Spleen (tissue), 11 donors: ENCODE measurements at regions not wholly inside any gene's neighbourhood (a gene's known extent, or its start where the extent isn't known, plus 50 kb on each side); places are given as distances from the start of the nearest gene placed in this dataset.

ENCODE experiments used
- DNase-seq: peaks from one replicate; pipeline ENCODE4 v3.0.0-alpha.2; 2020
- H3K27ac ChIP-seq, 8 donors: fragments of 200-600 bp; sonication (generic) in 7 of 8; 1 replicate in 4 of 8; 2 replicates in 4 of 8; pipeline versions ENCODE4 v1.5.0 to v1.8.0; 2016 to 2021; ENCODE audit warnings: inconsistent platforms in 4 of 8, mild to moderate bottlenecking in 4 of 8, moderate library complexity in 1 of 8
- H3K27me3 ChIP-seq, 7 donors: fragments of 200-600 bp; sonication (generic) in 6 of 7; replicated peaks in 1 of 7; 1 replicate in 4 of 7; 2 replicates in 3 of 7; pipeline versions ENCODE4 v1.5.0 to v1.8.0; 2016 to 2021; ENCODE audit warnings: inconsistent platforms in 3 of 7, mild to moderate bottlenecking in 1 of 7
- H3K36me3 ChIP-seq, 6 donors: fragments of 200-600 bp; sonication (generic) in 5 of 6; 1 replicate in 4 of 6; 2 replicates in 2 of 6; pipeline versions ENCODE4 v1.5.0 to v1.8.0; 2016 to 2021; ENCODE audit warnings: inconsistent platforms in 2 of 6
- H3K4me1 ChIP-seq, 6 donors: fragments of 200-600 bp; sonication (generic) in 5 of 6; 1 replicate in 3 of 6; 2 replicates in 3 of 6; pipeline versions ENCODE4 v1.5.0 to v1.8.0; 2016 to 2021; ENCODE audit warnings: inconsistent platforms in 3 of 6
- H3K4me3 ChIP-seq, 8 donors: fragments of 200-600 bp; sonication (generic) in 7 of 8; 1 replicate in 4 of 8; 2 replicates in 4 of 8; pipeline versions ENCODE4 v1.5.0 to v1.8.0; 2016 to 2021; ENCODE audit warnings: inconsistent platforms in 4 of 8, mild to moderate bottlenecking in 4 of 8, moderate library complexity in 2 of 8
- H3K9me3 ChIP-seq, 8 donors: fragments of 200-600 bp; sonication (generic) in 7 of 8; 1 replicate in 4 of 8; 2 replicates in 4 of 8; pipeline versions ENCODE4 v1.5.0 to v1.8.0; 2016 to 2021; ENCODE audit warnings: inconsistent platforms in 4 of 8
- POLR2A ChIP-seq, 3 donors: fragments of 450-650 bp; IDR thresholded peaks; one replicate each; pipeline ENCODE4 v1.5.1; 2017; ENCODE audit warnings: antibody characterized with exemption in 3 of 3, mild to moderate bottlenecking in 1 of 3
- POLR2AphosphoS5 ChIP-seq, 3 donors: sonication (generic); formaldehyde crosslinking; IDR thresholded peaks; one replicate each; pipeline ENCODE4 v1.5.1; 2017; ENCODE audit warnings: antibody characterized with exemption in 3 of 3
- WGBS, 5 donors: extraction: QIAGEN DNeasy Blood & Tissue Kit in 3 of 5; methylation state at CpG; one replicate each; pipeline versions ENCODE4 v1.1.5 to v1.1.7; 2013 to 2018; 5-methylcytosine and 5-hydroxymethylcytosine counted together
- intact Hi-C: fragments of 100-400 bp; cut with DNase I; formaldehyde crosslinking; loops from one replicate; pipeline ENCODE4 v1.15.0; 2023; ENCODE audit warnings: low total_unique reads
- TF ChIP-seq, protein P1 (sequence below), 11 experiments: fragments of 200-600 bp in 7 of 11; fragments of 450-650 bp in 4 of 11; sonication (generic) in 4 of 11; IDR thresholded peaks in 8 of 11; conservative IDR thresholded peaks in 3 of 11; 1 replicate in 7 of 11; 2 replicates in 4 of 11; pipeline versions ENCODE4 v1.4.0 to v1.8.0; 2016 to 2021; ENCODE audit warnings: antibody characterized with exemption in 11 of 11, inconsistent platforms in 4 of 11, mild to moderate bottlenecking in 1 of 11
- donor health status: healthy with polysubstance abuse.
- donor health status: DM: no; HTN: no; CAD: no; lungs with moderate emphysema.
- donor health status: DM: no; HTN: no; CAD: no.
- donor health status: Bipolar disorder and iron deficiency.
- donor health status: healthy.
- donor health status: DM: no; HTN: no; CAD: no.
- donor health status: DM: yes; HTN: yes; CAD: no.

- no peak for DNase-seq
Measured at GRCh38 chr4:96983830-96984229, 1143.9 kb downstream of the PDHA2 start.

DNA sequence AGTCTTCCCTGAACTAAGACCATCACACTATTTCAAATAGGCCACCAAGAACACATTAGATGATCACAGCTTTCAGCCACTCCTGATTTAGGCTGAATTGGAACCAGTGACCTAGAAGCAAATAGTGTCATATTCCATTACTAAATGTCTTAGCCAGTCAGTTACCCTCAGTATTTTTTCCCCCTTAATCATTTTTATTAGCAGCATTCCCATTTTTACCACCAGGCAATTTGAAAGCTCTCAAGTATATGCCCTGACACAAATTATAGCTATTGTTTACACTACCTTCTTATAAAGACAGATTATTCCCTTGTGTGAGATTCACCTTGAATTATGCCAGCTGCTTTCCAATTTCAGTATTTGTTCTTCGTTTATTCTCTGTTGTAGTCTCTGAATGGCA, 1146.9 kb downstream of the PDHA2 start:
- peaks cover 0 to 6% (median 0%) of the 10 kb centered on the region in 8 donors for H3K9me3 ChIP-seq
- DNase-seq = no peak
- H3K36me3 ChIP-seq = no peaks in the 10 kb centered on the region
- no peak overlapping the region for H3K27ac ChIP-seq
- no peaks in the 10 kb centered on the region for H3K4me1 ChIP-seq
- WGBS, 5 donors = 55 to 76% (median 69%) methylated on average over 1 of the region's 1 CpG
- TF ChIP-seq, protein P1, sequence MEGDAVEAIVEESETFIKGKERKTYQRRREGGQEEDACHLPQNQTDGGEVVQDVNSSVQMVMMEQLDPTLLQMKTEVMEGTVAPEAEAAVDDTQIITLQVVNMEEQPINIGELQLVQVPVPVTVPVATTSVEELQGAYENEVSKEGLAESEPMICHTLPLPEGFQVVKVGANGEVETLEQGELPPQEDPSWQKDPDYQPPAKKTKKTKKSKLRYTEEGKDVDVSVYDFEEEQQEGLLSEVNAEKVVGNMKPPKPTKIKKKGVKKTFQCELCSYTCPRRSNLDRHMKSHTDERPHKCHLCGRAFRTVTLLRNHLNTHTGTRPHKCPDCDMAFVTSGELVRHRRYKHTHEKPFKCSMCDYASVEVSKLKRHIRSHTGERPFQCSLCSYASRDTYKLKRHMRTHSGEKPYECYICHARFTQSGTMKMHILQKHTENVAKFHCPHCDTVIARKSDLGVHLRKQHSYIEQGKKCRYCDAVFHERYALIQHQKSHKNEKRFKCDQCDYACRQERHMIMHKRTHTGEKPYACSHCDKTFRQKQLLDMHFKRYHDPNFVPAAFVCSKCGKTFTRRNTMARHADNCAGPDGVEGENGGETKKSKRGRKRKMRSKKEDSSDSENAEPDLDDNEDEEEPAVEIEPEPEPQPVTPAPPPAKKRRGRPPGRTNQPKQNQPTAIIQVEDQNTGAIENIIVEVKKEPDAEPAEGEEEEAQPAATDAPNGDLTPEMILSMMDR (IDR thresholded peaks at IDR 0.05 in 8 of 11, conservative IDR thresholded peaks at IDR 0.05 in 3 of 11) = no peak
- TF ChIP-seq POLR2AphosphoS5 (IDR thresholded peaks at IDR 0.05) (no peak), POLR2A (IDR thresholded peaks at IDR 0.05) (no peak)
- no peak overlapping the region for H3K4me3 ChIP-seq
- no peaks in the 10 kb centered on the region for H3K27me3 ChIP-seq
- intact Hi-C loops = no loop called here

More at GRCh38 chr4:96983830-96984229, 1143.9 kb downstream of the PDHA2 start:
- no peaks in the 10 kb centered on the region for H3K27me3 ChIP-seq
- H3K4me1 ChIP-seq = no peaks in the 10 kb centered on the region
- WGBS, 5 donors = 43 to 73% (median 61%) methylated on average over 1 of the region's 1 CpG
- intact Hi-C loops = no loop called here
- H3K4me3 ChIP-seq = no peak overlapping the region
- no peak for TF ChIP-seq POLR2AphosphoS5 (IDR thresholded peaks at IDR 0.05)
- no peak for TF ChIP-seq POLR2A (IDR thresholded peaks at IDR 0.05)
- TF ChIP-seq, protein P1 (IDR thresholded peaks at IDR 0.05 in 8 of 11, conservative IDR thresholded peaks at IDR 0.05 in 3 of 11) = no peak
- H3K9me3 ChIP-seq = peaks cover 0 to 19% (median 2%) of the 10 kb centered on the region in 8 donors
- H3K27ac ChIP-seq = no peak overlapping the region
- no peaks in the 10 kb centered on the region for H3K36me3 ChIP-seq

DNA sequence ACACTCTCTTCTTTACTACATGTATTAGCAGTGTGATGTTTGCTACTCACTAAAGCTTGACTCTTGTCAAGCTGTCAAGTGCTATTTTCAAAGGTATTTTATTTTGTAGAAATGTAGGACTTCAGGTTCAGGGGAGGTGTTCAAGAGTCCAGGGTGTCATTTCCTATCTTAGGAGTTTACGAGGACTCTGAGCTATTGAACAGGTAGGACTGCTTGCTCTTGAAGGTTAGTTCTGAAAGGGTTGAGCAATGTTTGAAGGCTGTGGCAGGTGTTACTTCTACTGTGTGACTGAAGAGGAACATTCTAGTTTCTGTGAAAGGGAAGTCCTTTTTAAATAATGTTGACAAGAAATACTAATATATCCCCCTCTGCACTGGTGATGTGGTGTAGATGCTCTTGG, 1151.2 kb downstream of the PDHA2 start:
- intact Hi-C loops = no loop called here
- Histone ChIP-seq H3K9me3 (peaks cover 0 to 6% (median 0%) of the 10 kb centered on the region in 8 donors), H3K4me3 (no peak overlapping the region), H3K4me1 (no peaks in the 10 kb centered on the region), H3K27ac (no peak overlapping the region), H3K27me3 (no peaks in the 10 kb centered on the region), H3K36me3 (no peaks in the 10 kb centered on the region)
- TF ChIP-seq POLR2AphosphoS5 (IDR thresholded peaks at IDR 0.05) (no peak), POLR2A (IDR thresholded peaks at IDR 0.05) (no peak)
- TF ChIP-seq, protein P1 (IDR thresholded peaks at IDR 0.05 in 8 of 11, conservative IDR thresholded peaks at IDR 0.05 in 3 of 11) = no peak
- DNase-seq = no peak
- WGBS, 5 donors = 84 to 97% (median 88%) methylated on average over 1 of the region's 1 CpG

DNA sequence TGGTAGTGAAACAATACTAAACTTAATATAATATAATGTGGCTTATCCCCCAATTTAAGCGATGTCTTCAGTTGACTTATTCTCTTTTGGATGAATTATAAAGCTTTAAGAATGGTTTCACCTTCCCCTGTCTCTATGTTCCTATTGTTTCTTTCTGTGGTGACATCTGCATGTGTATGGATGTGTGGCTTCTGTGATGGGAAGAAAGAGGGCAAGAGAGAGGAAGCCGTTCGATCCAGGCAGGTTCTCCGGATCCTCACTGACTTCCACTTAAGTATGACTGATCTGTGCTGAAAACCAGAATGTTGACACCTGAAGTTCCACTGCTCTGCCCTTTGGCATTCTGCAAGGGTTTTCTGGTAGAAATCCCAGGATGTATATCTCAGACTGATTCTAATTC, 1150.8 kb downstream of the STPG2 start:
- Histone ChIP-seq H3K27me3 (no peaks in the 10 kb centered on the region), H3K27ac (no peak overlapping the region), H3K4me1 (no peaks in the 10 kb centered on the region), H3K9me3 (peaks cover 0 to 6% (median 0%) of the 10 kb centered on the region in 8 donors), H3K4me3 (no peak overlapping the region), H3K36me3 (no peaks in the 10 kb centered on the region)
- intact Hi-C loops = no loop called here
- 74 to 93% (median 88%) methylated on average over 4 of the region's 4 CpGs for WGBS, 5 donors
- DNase-seq = no peak
- TF ChIP-seq, protein P1 (IDR thresholded peaks at IDR 0.05 in 8 of 11, conservative IDR thresholded peaks at IDR 0.05 in 3 of 11) = no peak
- no peak for TF ChIP-seq POLR2AphosphoS5 (IDR thresholded peaks at IDR 0.05)
- TF ChIP-seq POLR2A (IDR thresholded peaks at IDR 0.05) = no peak
